Caki2 (cell line): ENCODE measurements at regions not wholly inside any gene's neighbourhood (a gene's known extent, or its start where the extent isn't known, plus 50 kb on each side); places are given as distances from the start of the nearest gene placed in this dataset.
"Not testable (repeated sequence)": the region's sequence is repeated elsewhere in the genome, so short reads cannot be mapped to it uniquely, and the experiment has no call there.

Experiments
- DNase-seq: peaks from one replicate; pipeline ENCODE4 v3.0.0-alpha.2; 2015; ENCODE audit warnings: low read depth
- in situ Hi-C: cut with HindIII; loops from 2 replicates; pipeline ENCODE4 v1.10.0; 2016; ENCODE audit warnings: low sequenced_read_pairs, low pct_unique_long_range_greater_than_20kb, mixed read lengths

- in situ Hi-C loops: no loop called here
- DNase-seq: no peak
These were observed 219.4 kb upstream of the GLRA1 start for GRCh38 chr5:152144030-152144429.

DNA sequence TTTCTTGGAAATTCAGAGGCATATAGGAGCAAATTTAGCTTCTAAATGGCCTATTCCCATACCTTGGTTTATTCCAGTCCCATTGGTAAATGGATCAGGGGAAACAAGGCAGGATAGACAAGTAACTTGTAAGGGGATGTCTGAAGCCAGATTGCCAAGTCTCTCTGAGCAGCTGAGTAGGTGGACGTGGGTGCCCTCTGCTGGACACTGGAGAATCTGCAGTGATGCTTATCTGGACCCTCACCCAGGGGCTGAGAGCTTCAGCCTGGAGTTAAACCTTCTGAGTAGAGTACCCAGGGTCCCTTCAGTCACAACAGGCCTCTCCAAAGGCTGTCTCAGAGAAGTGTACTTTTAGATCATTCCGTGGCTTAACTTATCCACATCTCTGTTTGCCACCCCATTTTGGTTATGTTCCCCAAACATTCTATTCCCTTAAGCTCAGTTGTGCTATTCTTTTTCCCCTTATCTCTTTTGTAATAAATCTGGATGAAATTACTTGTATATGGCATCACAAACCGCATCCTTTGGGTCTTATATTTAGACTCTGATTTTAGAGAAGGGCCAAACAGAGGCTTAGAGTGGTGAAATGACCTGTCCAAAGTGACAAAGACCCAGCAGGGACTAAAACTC is 218.3 kb upstream of the GLRA1 start:
- in situ Hi-C loops: no loop called here
- no peak for DNase-seq

GRCh38 chr5:152140347-152140746 is 215.7 kb upstream of the GLRA1 start:
- no peak for DNase-seq
- in situ Hi-C loops: no loop called here

DNA sequence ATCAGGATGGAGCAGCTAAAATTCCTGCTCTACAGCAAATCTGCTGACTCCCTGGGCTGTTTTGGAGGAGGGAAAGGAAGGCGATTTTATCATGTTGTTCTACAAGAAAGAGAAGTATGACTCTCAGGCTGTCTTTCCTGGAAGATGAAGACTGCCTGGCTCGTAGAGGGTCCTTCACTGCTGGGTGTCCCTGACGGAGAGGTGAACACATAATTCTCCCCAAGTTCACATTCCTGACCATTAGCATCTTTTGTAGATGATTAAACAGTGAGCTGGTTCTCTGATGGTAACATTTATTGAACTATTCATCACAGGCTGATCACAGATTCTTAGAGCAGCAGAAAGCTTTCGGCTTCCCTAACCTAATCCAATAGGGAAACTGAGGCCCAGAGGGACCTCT is 212.4 kb upstream of the GLRA1 start:
- in situ Hi-C loops: no loop called here
- no peak for DNase-seq

DNA sequence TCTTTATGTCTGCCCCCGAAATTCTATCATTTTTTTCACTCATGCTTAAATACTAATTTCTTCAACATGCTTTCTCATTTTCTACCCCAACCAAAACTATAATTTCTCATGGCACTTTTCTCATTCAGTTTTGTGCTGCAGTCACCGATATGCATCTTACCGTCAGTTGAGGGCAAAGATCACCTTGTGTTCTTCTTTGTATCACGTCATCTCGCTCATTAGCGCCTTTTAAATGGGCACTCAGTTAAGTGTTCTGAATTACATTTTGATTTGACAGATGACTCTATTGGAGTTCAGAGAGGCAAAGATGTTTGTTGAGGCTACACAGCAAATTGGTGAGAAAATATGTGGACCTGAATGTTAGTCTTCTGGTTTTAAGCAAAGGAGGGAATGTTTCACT is 211.7 kb upstream of the GLRA1 start:
- DNase-seq: no peak
- in situ Hi-C loops: no loop called here

GRCh38 chr5:152135827-152136226 is 211.2 kb upstream of the GLRA1 start:
- DNase-seq: no peak
- in situ Hi-C loops: no loop called here

GRCh38 chr5:152125661-152126205 is 201.1 kb upstream of the GLRA1 start:
- in situ Hi-C loops: no loop called here
- no peak for DNase-seq

- in situ Hi-C loops: no loop called here
These were observed 199.9 kb upstream of the GLRA1 start for GRCh38 chr5:152124409-152125041.

GRCh38 chr5:152118676-152119470 is 194.2 kb upstream of the GLRA1 start:
- no peak for DNase-seq
- in situ Hi-C loops: no loop called here

More at GRCh38 chr5:152124409-152125041, 199.9 kb upstream of the GLRA1 start:
- DNase-seq: no peak

GRCh38 chr5:152116934-152117333 is 192.3 kb upstream of the GLRA1 start:
- in situ Hi-C loops: no loop called here
- DNase-seq: no peak

DNA sequence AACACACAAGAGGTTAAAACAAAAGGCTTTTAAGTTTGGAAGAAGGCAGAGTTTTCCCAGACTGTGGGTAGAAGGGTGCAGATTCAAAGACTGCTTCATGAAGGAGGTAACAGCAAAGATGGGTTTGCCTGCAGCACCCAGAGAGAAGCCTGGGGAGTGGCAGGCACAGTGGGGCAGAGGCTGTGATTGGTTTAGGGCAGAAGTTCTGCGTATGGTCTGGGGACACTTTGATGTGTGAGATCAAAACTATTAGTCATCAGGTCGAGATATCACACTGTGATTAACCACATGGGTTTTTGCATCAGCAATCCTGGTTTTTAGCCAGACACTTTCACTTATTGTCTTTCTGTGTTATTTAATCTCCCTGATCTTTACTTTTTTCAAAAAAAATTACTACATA is 188.8 kb upstream of the GLRA1 start:
- in situ Hi-C loops: no loop called here
- DNase-seq: no peak

GRCh38 chr5:152107220-152107619 is 182.6 kb upstream of the GLRA1 start:
- in situ Hi-C loops: no loop called here
- DNase-seq: no peak

GRCh38 chr5:152106571-152106970 is 181.9 kb upstream of the GLRA1 start:
- in situ Hi-C loops: no loop called here
- DNase-seq: no peak

GRCh38 chr5:152105085-152105484 is 180.4 kb upstream of the GLRA1 start:
- in situ Hi-C loops: no loop called here
- DNase-seq: no peak

- in situ Hi-C loops: no loop called here
- DNase-seq: no peak
These were observed 179.6 kb upstream of the GLRA1 start for GRCh38 chr5:152104211-152104610.

DNA sequence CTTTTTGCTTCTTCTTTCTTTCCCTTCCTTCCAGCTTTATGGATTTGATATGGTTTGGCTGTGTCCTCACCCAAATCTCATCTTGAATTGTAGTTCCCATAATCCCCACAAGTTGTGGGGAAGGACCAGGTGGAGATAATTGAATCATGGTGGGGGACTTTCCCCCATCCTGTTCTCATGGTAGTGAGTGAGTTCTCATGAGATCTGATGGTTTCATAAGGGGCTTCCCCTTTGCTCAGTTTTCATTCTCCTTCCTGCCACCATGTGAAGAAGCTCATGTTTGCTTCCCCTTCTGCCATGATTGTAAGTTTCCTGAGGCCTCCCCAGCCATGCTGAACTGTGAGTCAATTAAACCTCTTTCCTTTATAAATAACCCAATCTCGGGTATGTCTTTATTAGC is 178.3 kb upstream of the GLRA1 start:
- in situ Hi-C loops, DNase-seq: not testable (repeated sequence)

- in situ Hi-C loops: no loop called here
These were observed 177.4 kb upstream of the GLRA1 start for GRCh38 chr5:152102057-152102456.

DNA sequence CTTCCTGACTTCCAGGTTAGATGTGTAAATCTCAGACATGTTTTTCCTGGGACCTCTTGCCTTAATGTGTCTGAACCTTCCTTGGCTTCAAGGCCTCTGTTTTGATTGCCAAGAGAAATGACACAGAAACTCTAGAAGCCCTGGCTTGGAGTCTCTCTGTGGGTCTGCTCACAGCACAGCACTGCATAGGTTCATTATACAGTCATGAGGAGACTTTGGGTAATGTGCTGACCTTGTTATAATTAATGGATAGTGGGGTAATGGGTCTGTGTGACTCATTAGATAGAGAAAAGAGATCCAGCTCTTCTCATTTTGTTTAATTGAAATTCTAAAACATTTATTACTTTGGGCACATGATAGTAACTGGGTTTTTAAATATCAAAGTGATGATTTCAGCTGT is 175.8 kb upstream of the GLRA1 start:
- DNase-seq: no peak
- in situ Hi-C loops: no loop called here

More at GRCh38 chr5:152102057-152102456, 177.4 kb upstream of the GLRA1 start:
- no peak for DNase-seq

- in situ Hi-C loops: no loop called here
- no peak for DNase-seq
These were observed 172.5 kb upstream of the GLRA1 start for GRCh38 chr5:152097128-152097527.
